ENCODE measurements at regions not wholly inside any gene's neighbourhood (a gene's known extent, or its start where the extent isn't known, plus 50 kb on each side); places are given as distances from the start of the nearest gene placed in this dataset.
"Not testable (repeated sequence)": the region's sequence is repeated elsewhere in the genome, so short reads cannot be mapped to it uniquely, and the experiment has no call there.

DNA sequence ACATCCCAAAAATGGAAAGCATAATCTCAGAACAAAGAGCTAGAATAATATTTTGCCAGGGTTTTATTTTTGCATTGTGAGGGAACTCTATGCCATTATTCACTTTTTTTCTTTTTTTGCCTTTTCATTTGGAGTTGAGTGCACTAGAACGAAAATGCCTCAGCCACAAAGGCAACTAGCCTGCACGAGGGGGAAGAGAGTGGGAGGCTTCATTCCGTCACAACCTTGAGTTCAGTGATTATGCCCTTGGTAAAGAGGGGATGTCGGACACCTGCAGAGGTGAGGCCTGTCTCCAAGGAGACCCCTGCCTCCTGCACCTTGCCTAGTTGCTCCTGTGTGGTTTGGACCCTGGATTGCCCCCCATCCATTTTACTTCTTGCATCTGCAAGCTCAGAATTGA, 232.7 kb downstream of the TEX36 start:
- no peak for DNase-seq

- DNase-seq = no peak
Observed at GRCh38 chr10:125449571-125449970, 233.4 kb downstream of the TEX36 start.

GRCh38 chr10:125448596-125448995, 234.4 kb downstream of the TEX36 start:
- DNase-seq = peak; percentile 18 to 19

- no peak for DNase-seq
Observed at GRCh38 chr10:125444790-125445189, 238.2 kb downstream of the TEX36 start.

- no peak for DNase-seq
Observed at GRCh38 chr10:125442856-125443540, 240.0 kb downstream of the TEX36 start.

GRCh38 chr10:125441151-125441550, 241.8 kb downstream of the TEX36 start:
- DNase-seq = no peak

- no peak for DNase-seq
Observed at GRCh38 chr10:125431149-125431548, 251.8 kb downstream of the TEX36 start.

GRCh38 chr10:125428054-125428453, 254.9 kb downstream of the TEX36 start:
- no peak for DNase-seq

DNA sequence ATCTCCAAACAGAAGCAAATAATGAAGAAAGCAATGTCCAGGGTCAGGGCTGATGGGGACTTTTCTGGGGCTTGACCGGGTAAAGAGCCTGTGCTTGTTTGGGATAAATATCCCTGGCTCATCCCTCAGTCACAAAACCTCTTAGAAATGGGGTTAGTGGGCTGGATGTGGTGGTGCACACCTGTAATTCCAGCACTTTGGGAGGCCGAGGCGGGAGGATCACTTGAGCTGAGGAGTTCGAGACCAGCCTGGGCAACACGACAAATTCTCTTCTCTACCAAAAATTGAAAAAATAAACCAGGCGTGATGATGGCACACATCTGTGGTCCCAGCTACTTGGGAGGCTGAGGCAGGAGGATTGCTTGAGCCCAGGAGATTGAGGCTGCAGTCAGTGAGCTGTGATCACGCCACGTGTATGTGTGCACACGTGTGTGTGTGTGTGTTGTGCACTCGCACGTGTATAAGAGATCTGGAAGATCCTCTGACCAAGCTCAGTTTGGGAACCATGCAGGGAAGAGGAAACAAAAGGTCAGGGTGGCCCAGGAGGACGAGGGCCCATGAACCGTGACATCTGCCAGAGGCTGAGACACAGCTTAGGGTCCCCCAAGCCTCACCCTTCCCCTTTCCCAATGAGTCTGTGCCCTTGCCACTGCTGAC, 258.6 kb downstream of the TEX36 start:
- DNase-seq = no peak

DNA sequence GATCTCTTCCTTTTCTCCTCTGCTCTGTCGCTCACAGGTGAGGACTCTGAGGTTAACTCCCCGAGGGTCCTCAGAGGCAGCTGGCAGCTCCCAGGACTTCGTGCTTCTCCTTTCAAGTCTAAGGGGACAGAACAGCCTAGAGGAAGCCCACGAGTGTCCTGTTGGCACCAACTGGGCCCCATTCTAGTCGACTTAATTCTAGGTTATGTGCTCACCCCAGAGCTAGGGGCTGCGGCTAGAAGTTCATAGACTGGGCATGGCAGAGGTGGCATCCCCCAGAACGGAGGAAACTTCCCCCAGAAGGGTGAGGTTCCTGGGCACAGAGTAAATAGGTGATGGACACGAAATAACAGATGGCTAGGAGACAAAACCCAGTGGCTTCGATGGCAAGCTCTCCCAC, 259.4 kb downstream of the TEX36 start:
- no peak for DNase-seq

GRCh38 chr10:125419831-125420230, 259.5 kb upstream of the CTBP2 start:
- no peak for DNase-seq

GRCh38 chr10:125419146-125419545, 258.8 kb upstream of the CTBP2 start:
- no peak for DNase-seq

DNA sequence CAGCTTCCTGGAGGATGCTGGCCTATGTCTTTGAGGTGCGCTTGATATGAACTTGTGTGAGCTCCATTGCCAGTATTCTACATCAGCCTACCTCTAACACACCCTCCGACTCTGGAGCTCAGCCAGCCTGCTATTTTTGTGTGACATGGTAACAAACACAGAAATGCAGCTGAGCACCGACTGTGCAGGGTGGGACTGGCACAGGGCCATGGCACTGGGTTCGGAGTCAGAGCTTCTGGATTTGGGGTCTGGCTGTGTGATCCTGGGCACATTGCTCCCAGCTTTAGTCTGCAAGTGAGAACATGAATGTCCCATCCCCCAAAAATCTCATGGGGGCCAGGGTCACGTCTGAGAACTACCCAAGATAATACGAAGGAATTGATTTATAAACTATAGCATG, 257.2 kb upstream of the CTBP2 start:
- no peak for DNase-seq

DNA sequence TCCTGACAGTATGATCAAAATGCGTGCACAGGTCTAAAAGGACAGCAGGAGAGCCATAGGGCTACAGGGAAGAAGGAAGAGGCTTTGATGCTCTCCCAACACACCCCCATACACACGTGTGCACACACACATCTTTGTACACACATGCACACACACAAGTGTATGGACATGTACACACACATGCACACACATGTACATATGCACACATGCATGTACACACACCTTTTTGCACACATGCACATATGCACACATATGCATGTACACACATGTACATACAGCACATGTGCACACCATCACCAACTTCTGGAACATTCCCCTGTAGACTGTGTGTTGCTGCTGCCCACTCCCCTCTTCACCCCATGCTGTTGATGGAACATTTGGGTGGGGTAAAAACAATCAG, 255.6 kb upstream of the CTBP2 start:
- no peak for DNase-seq

GRCh38 chr10:125415006-125415633, 254.8 kb upstream of the CTBP2 start:
- DNase-seq = no peak

DNA sequence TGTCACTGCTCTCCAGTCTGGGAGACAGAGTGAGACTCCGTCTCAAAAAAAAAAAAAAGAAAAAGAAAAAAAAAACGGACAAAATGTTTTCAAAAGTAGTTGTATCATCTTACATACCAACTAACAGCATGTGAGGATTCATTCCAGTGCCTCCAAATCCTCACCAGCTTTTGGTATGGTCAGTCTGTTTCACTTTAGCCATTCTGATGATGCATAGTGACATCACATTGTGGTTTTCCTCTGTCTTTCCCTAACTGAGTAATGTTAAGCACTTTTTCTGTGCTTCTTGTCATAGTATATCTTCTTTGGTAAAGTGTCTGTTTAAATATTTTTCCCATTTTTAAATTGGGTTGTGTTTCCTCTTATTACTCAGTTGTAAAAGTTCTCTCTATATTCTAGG, 251.4 kb upstream of the CTBP2 start:
- no peak for DNase-seq

DNA sequence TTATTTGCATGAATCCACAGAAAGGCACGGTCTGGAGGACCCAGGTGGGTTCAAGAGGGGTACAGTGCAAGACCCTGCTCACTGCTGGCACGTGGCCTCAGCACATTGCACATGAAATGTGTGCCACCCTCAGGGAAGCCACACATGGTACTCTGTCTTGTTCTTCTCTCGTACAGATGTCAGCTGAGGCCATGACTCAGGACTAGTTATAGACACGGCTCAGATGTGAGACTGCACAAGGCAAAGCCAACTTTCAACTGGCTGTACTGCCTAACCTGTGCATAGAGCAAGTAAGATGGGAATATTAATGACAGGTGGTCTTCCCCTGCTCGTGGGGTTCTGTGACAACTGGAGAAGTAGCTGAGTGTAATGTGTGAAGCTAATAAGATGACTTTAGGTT, 249.4 kb upstream of the CTBP2 start:
- no peak for DNase-seq

DNA sequence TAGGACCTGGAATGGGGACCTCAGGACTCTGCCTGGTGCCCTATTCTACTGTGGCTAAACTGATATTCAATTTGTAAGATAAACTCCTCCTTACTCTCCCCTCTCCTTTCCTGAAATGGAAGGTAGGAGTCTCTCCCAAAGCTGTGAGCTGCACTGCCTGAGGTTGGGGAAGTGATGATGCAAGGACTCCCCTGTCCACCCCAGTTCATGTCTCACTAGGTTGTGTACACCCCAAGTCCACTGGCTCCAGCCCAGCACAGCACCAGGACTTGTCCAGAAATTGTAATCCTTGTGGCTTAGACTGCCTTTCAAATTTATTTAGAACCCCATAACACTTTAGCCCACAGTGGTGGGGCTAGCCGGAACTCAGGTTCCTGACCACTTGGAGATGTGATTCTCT, 247.2 kb upstream of the CTBP2 start:
- no peak for DNase-seq

GRCh38 chr10:125407000-125407502, 246.7 kb upstream of the CTBP2 start:
- DNase-seq = no peak

DNA sequence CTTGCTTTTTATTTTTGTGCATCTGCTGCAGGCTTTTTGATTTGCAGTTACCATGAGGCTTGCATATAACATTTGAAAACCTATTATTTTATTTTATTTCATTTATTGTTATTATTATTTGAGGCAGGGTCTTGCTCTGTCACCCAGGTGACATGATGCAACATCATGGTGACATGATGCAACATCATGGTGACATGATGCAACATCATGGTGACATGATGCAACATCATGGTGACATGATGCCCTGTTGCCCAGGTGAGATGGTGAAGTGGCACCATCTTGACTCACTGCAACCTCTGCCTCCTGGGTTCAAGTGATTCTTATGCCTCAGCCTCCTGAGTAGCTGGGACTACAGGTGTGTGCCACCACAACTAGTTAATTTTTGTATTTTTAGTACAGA, 244.5 kb upstream of the CTBP2 start:
- not testable (repeated sequence) for DNase-seq

GRCh38 chr10:125401462-125401861, 241.1 kb upstream of the CTBP2 start:
- DNase-seq = no peak

GRCh38 chr10:125399289-125399688, 238.9 kb upstream of the CTBP2 start:
- DNase-seq = no peak

DNA sequence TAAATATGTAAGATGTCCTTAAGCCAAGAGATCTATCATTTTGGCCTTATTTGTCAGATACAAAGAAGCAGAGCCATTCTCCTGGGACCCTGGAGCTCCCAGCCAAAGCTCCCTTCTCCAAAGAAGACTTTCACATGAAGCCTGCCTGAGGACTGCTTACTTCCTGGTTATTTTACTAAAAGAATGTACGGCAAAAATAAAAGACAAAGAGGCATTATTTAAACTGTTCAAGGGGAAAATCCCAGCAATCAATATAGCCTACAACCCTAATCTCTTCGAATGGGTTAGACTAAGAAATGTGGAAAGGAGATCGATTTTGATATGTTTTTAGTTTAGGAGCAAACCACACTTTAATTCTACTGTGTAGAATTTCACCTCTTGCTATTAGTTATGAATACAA, 237.9 kb upstream of the CTBP2 start:
- DNase-seq = no peak

DNA sequence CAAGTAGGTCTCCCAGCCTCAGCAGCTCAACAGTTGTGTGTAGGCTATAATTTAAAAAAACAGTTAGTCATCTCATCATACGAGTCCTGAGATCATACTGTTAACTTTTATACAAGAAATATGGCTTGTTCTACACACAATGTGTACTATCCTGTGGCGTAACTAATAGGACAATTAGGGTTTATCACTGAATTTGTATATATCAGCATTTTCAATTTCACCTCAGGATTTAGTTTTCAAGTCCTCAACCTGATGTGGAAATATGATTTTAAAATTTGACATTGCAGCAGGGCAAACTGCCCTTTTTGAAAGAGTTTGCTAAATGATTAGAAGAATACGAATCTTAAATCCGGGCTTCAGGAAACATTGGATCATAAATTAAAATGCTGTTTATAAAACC, 237.2 kb upstream of the CTBP2 start:
- no peak for DNase-seq
